DND-41 (cell line): ENCODE measurements at regions not wholly inside any gene's neighbourhood (a gene's known extent, or its start where the extent isn't known, plus 50 kb on each side); places are given as distances from the start of the nearest gene placed in this dataset.
"Not testable (repeated sequence)": the region's sequence is repeated elsewhere in the genome, so short reads cannot be mapped to it uniquely, and the experiment has no call there.

Source experiments
- ATAC-seq: fragments of 200-7000 bp; cut with Tn5 transposase; 3 replicates; pipeline ENCODE4 v1.9.1; 2021; ENCODE audit warnings: low read depth; ENCODE audit not compliant: insufficient read depth
- DNase-seq: peaks from one replicate; pipeline ENCODE4 v3.0.0-alpha.2; 2020
- H2AFZ ChIP-seq: 2 replicates; pipeline ENCODE4 v1.6.0; 2012; ENCODE audit warnings: low read depth, low read length
- H3K27ac ChIP-seq: 2 replicates; pipeline ENCODE4 v1.5.1; 2012; ENCODE audit warnings: low read length, inconsistent platforms
- H3K27me3 ChIP-seq: fragments of 200-600 bp; sonication (generic); 2 replicates; pipeline ENCODE4 v1.6.0; 2012; ENCODE audit warnings: low read length, mild to moderate bottlenecking, inconsistent platforms; ENCODE audit not compliant: insufficient read depth, poor library complexity
- H3K36me3 ChIP-seq: 2 replicates; pipeline ENCODE4 v1.5.1; 2012; ENCODE audit warnings: low read length, inconsistent platforms; ENCODE audit not compliant: insufficient read depth
- H3K4me1 ChIP-seq: 2 replicates; pipeline ENCODE4 v1.5.1; 2012; ENCODE audit warnings: mild to moderate bottlenecking, low read length; ENCODE audit not compliant: insufficient read depth
- H3K4me2 ChIP-seq: 2 replicates; pipeline ENCODE4 v1.6.0; 2012; ENCODE audit warnings: mild to moderate bottlenecking, moderate library complexity, low read length, inconsistent platforms; ENCODE audit not compliant: insufficient read depth
- H3K4me3 ChIP-seq, 2 experiments: fragments of 200-600 bp in 1 of 2; shearing (Covaris generic) in 1 of 2; 2 replicates each; pipeline ENCODE4 v1.5.1; 2012 to 2016; ENCODE audit warnings: inconsistent platforms in 2 of 2, low read length in 2 of 2, mild to moderate bottlenecking in 2 of 2, low read depth in 1 of 2, moderate library complexity in 1 of 2
- H3K79me2 ChIP-seq: 2 replicates; pipeline ENCODE4 v1.6.0; 2012; ENCODE audit warnings: low read length, inconsistent platforms; ENCODE audit not compliant: insufficient read depth
- H3K9ac ChIP-seq: 2 replicates; pipeline ENCODE4 v1.6.0; 2012; ENCODE audit warnings: low read depth, mild to moderate bottlenecking, inconsistent platforms, low read length, moderate library complexity
- H3K9me3 ChIP-seq: 2 replicates; pipeline ENCODE4 v1.5.1; 2012; ENCODE audit warnings: low read length, moderate library complexity, mild to moderate bottlenecking, inconsistent platforms; ENCODE audit not compliant: insufficient read depth, severe bottlenecking
- H4K20me1 ChIP-seq: 2 replicates; pipeline ENCODE4 v1.6.0; 2012; ENCODE audit warnings: low read length; ENCODE audit not compliant: insufficient read depth
- CTCF ChIP-seq: IDR thresholded peaks from 2 replicates; pipeline ENCODE4 v1.5.1; 2012; ENCODE audit warnings: borderline replicate concordance, low read length, moderate library complexity, mild to moderate bottlenecking; ENCODE audit not compliant: poor library complexity, severe bottlenecking; ENCODE audit errors: extremely low read depth
- EZH2 ChIP-seq: IDR thresholded peaks from 3 replicates; pipeline ENCODE4 v1.6.1; 2012; ENCODE audit warnings: borderline replicate concordance, low read depth, mild to moderate bottlenecking, moderate library complexity, low read length, inconsistent platforms; ENCODE audit not compliant: severe bottlenecking

- DNase-seq (no peak), ATAC-seq (no peak)
- Histone ChIP-seq H3K27ac (no peak overlapping the region), H3K4me1 (no peaks in the 10 kb centered on the region), H3K79me2 (no peaks in the 10 kb centered on the region), H3K36me3 (no peaks in the 10 kb centered on the region), H3K4me3 (no peak overlapping the region), H3K27me3 (no peaks in the 10 kb centered on the region), H3K9me3 (peaks cover 21% of the 10 kb centered on the region), H3K9ac (no peak overlapping the region), H2AFZ (no peak overlapping the region), H3K4me2 (no peak overlapping the region), H4K20me1 (no peaks in the 10 kb centered on the region)
- TF ChIP-seq EZH2 (no peak), CTCF (no peak)
These were observed 82.3 kb upstream of the ZNF608 start for GRCh38 chr5:124828731-124829234.

- H3K36me3 ChIP-seq, result no peaks in the 10 kb centered on the region
- H2AFZ ChIP-seq, result no peak overlapping the region
- no peaks in the 10 kb centered on the region for H3K27me3 ChIP-seq
- DNase-seq, result no peak
- H3K4me2 ChIP-seq, result no peak overlapping the region
- no peak for TF ChIP-seq CTCF
- no peak for TF ChIP-seq EZH2
- no peak for ATAC-seq
- H3K27ac ChIP-seq, result no peak overlapping the region
- H3K4me1 ChIP-seq, result no peaks in the 10 kb centered on the region
- no peak overlapping the region for H3K9ac ChIP-seq
- no peak overlapping the region for H3K4me3 ChIP-seq
- no peaks in the 10 kb centered on the region for H4K20me1 ChIP-seq
- peaks cover 22% of the 10 kb centered on the region for H3K9me3 ChIP-seq
- no peaks in the 10 kb centered on the region for H3K79me2 ChIP-seq
These were observed 85.3 kb upstream of the ZNF608 start for GRCh38 chr5:124831687-124832240.

GRCh38 chr5:124832510-124832909, 86.1 kb upstream of the ZNF608 start:
- DNase-seq (no peak), ATAC-seq (no peak)
- no peaks in the 10 kb centered on the region for H3K4me1 ChIP-seq
- H4K20me1 ChIP-seq, result no peaks in the 10 kb centered on the region
- no peak overlapping the region for H2AFZ ChIP-seq
- no peak for TF ChIP-seq EZH2
- no peak for TF ChIP-seq CTCF
- no peaks in the 10 kb centered on the region for H3K36me3 ChIP-seq
- H3K4me3 ChIP-seq, result no peak overlapping the region
- no peak overlapping the region for H3K27ac ChIP-seq
- no peak overlapping the region for H3K4me2 ChIP-seq
- peaks cover 22% of the 10 kb centered on the region for H3K9me3 ChIP-seq
- H3K27me3 ChIP-seq, result no peaks in the 10 kb centered on the region
- H3K79me2 ChIP-seq, result no peaks in the 10 kb centered on the region
- no peak overlapping the region for H3K9ac ChIP-seq

GRCh38 chr5:124836314-124836713, 89.9 kb upstream of the ZNF608 start:
- H3K36me3 ChIP-seq, H3K4me2 ChIP-seq, H3K79me2 ChIP-seq, DNase-seq, H2AFZ ChIP-seq, H3K4me1 ChIP-seq, ATAC-seq, H3K27me3 ChIP-seq, H3K9ac ChIP-seq, H3K4me3 ChIP-seq, H3K27ac ChIP-seq, H4K20me1 ChIP-seq: not testable (repeated sequence)
- peaks cover 22% of the 10 kb centered on the region for H3K9me3 ChIP-seq
